Activated effector memory CD4-positive, alpha-beta T cell treated with anti-CD3 and anti-CD28 coated beads, Interleukin-2, amount 50 U/mL, for 16 hours (primary cell): ENCODE measurements at regions not wholly inside any gene's neighbourhood (a gene's known extent, or its start where the extent isn't known, plus 50 kb on each side); places are given as distances from the start of the nearest gene placed in this dataset.

Experiments used
- DNase-seq: peaks from one replicate; pipeline ENCODE4 v3.0.0-alpha.2; 2020

GRCh38 chr5:159602434-159602833, 272.1 kb upstream of the IL12B start:
- no peak for DNase-seq

GRCh38 chr5:159605585-159605984, 275.3 kb upstream of the IL12B start:
- DNase-seq, result no peak

GRCh38 chr5:159609359-159609758, 279.1 kb upstream of the IL12B start:
- no peak for DNase-seq

GRCh38 chr5:159610966-159611579, 280.8 kb upstream of the IL12B start:
- no peak for DNase-seq

GRCh38 chr5:159616952-159617351, 286.7 kb upstream of the IL12B start:
- DNase-seq, result no peak

- DNase-seq, result no peak
Measured at GRCh38 chr5:159619826-159620225, 289.5 kb upstream of the IL12B start.

GRCh38 chr5:159620853-159621540, 290.7 kb upstream of the IL12B start:
- no peak for DNase-seq

- no peak for DNase-seq
Measured at GRCh38 chr5:159628703-159629102, 287.6 kb upstream of the ADRA1B start.

- DNase-seq, result no peak
Measured at GRCh38 chr5:159629158-159629557, 287.1 kb upstream of the ADRA1B start.

- DNase-seq, result no peak
Measured at GRCh38 chr5:159630545-159630944, 285.7 kb upstream of the ADRA1B start.

- DNase-seq, result no peak
Measured at GRCh38 chr5:159631001-159631400, 285.3 kb upstream of the ADRA1B start.

- DNase-seq, result no peak
Measured at GRCh38 chr5:159632866-159633265, 283.4 kb upstream of the ADRA1B start.

- DNase-seq, result no peak
Measured at GRCh38 chr5:159638481-159638880, 277.8 kb upstream of the ADRA1B start.

- no peak for DNase-seq
Measured at GRCh38 chr5:159638954-159639559, 277.2 kb upstream of the ADRA1B start.

GRCh38 chr5:159639590-159639989, 276.7 kb upstream of the ADRA1B start:
- no peak for DNase-seq

- no peak for DNase-seq
Measured at GRCh38 chr5:159640446-159640845, 275.8 kb upstream of the ADRA1B start.

- DNase-seq, result no peak
Measured at GRCh38 chr5:159640921-159641320, 275.4 kb upstream of the ADRA1B start.

GRCh38 chr5:159641371-159642039, 274.8 kb upstream of the ADRA1B start:
- DNase-seq, result no peak

- DNase-seq, result no peak
Measured at GRCh38 chr5:159642379-159642778, 273.9 kb upstream of the ADRA1B start.

GRCh38 chr5:159644053-159644452, 272.2 kb upstream of the ADRA1B start:
- DNase-seq, result no peak

GRCh38 chr5:159645179-159645846, 271.0 kb upstream of the ADRA1B start:
- no peak for DNase-seq

GRCh38 chr5:159650803-159651202, 265.5 kb upstream of the ADRA1B start:
- DNase-seq, result no peak

- no peak for DNase-seq
Measured at GRCh38 chr5:159655757-159656409, 260.4 kb upstream of the ADRA1B start.
